NB4 (cell line): ENCODE measurements at regions not wholly inside any gene's neighbourhood (a gene's known extent, or its start where the extent isn't known, plus 50 kb on each side); places are given as distances from the start of the nearest gene placed in this dataset.
A peak's percentile ranks its signal among the peaks of the same experiment; 100 is the strongest.

Experiments used
- DNase-seq: peaks from one replicate; pipeline ENCODE4 v3.0.0; 2010; ENCODE audit warnings: low read depth
- H3K4me3 ChIP-seq: one replicate; pipeline ENCODE4 v1.5.1; 2011; ENCODE audit warnings: mild to moderate bottlenecking, low read depth, low read length, moderate library complexity
- CTCF ChIP-seq: IDR thresholded peaks from one replicate; pipeline ENCODE4 v1.5.1; 2012; ENCODE audit warnings: low read depth, low read length
- MAX ChIP-seq: IDR thresholded peaks from 2 replicates; pipeline ENCODE4 v1.6.1; 2011; ENCODE audit warnings: low read depth, low read length
- MYC ChIP-seq: IDR thresholded peaks from 2 replicates; pipeline ENCODE4 v1.6.1; 2011; ENCODE audit warnings: low read depth, low read length
- POLR2A ChIP-seq: IDR thresholded peaks from 2 replicates; pipeline ENCODE4 v1.6.1; 2011; ENCODE audit warnings: mild to moderate bottlenecking; ENCODE audit not compliant: insufficient read length; ENCODE audit errors: extremely low read depth

GRCh38 chr10:29184205-29185000 lies 104.5 kb upstream of the LYZL1 start:
- DNase-seq: no peak
- no peak overlapping the region for H3K4me3 ChIP-seq
- TF ChIP-seq MAX (no peak), MYC (no peak), CTCF (no peak), POLR2A (no peak)

- TF ChIP-seq POLR2A: no peak
- no peak for TF ChIP-seq MAX
- TF ChIP-seq CTCF: no peak
- TF ChIP-seq MYC: no peak
- no peak for DNase-seq
- no peak overlapping the region for H3K4me3 ChIP-seq
These were observed 103.8 kb upstream of the LYZL1 start for GRCh38 chr10:29185050-29185449.

GRCh38 chr10:29186221-29186620 lies 102.6 kb upstream of the LYZL1 start:
- H3K4me3 ChIP-seq: no peak overlapping the region
- no peak for DNase-seq
- no peak for TF ChIP-seq MAX
- TF ChIP-seq POLR2A: no peak
- TF ChIP-seq CTCF: no peak
- TF ChIP-seq MYC: no peak

- DNase-seq: no peak
These were observed 99.6 kb upstream of the LYZL1 start for GRCh38 chr10:29189256-29189655.

GRCh38 chr10:29191674-29192073 lies 97.2 kb upstream of the LYZL1 start:
- no peak for TF ChIP-seq MAX
- TF ChIP-seq POLR2A: no peak
- no peak for TF ChIP-seq CTCF
- no peak for TF ChIP-seq MYC
- H3K4me3 ChIP-seq: no peak overlapping the region
- DNase-seq: peak; percentile 1

More at GRCh38 chr10:29189256-29189655, 99.6 kb upstream of the LYZL1 start:
- H3K4me3 ChIP-seq: no peak overlapping the region
- TF ChIP-seq MYC (no peak), MAX (no peak), CTCF (no peak), POLR2A (no peak)

GRCh38 chr10:29199339-29199738 lies 89.5 kb upstream of the LYZL1 start:
- no peak for DNase-seq
- no peak overlapping the region for H3K4me3 ChIP-seq
- TF ChIP-seq CTCF: no peak
- TF ChIP-seq POLR2A: no peak
- TF ChIP-seq MAX: no peak
- TF ChIP-seq MYC: no peak
